ENCODE measurements at regions not wholly inside any gene's neighbourhood (a gene's known extent, or its start where the extent isn't known, plus 50 kb on each side); places are given as distances from the start of the nearest gene placed in this dataset.

DNA sequence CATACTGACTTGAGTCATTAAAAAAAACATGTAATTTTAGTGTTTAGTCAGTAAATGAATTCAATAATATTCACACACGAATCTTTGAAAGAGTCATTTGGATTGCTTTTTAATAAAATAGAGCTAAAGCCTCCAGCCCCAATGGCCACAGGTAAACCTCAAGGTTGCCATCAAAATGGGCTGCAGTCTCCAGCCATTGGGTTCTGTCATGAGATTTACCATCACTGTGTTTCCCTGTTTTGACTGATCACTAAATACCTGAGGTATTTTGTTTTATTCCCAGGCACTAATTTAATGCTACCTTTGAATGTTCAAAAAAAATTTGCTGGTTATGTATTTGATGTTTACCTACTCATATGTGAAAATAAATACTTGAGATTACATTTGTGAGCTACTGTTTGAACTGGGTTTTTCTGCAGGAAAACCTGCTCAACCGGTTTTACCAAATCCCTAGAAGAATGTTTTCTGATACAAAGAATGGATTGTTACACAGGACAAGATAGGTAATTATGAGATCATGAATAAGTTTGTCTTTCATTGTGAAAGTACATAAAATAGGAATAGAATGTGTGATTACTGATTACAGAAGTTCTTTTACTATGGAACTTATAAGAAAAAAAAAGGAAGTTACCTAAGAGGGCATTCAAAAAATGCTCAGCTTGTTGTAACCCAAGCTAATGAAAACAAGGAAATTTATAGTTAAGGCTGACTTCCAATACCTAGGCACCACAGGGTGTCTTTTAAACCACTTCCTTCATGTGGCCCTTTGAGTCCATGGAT is 391.3 kb downstream of the EFNB2 start:
- Histone ChIP-seq H4K20me1 (ENCODE audit: insufficient read depth, poor library complexity, severe bottlenecking) (no peaks in the 10 kb centered on the region), H3K4me3 (no peak overlapping the region), H3K36me3 (replicated peaks; ENCODE audit: insufficient read depth, low read depth) (no peaks in the 10 kb centered on the region), H3K27me3 (no peaks in the 10 kb centered on the region), H2AFZ (no peak overlapping the region), H3K4me1 (ENCODE audit: insufficient read depth) (peaks cover 20% of the 10 kb centered on the region), H3K27ac (peak overlapping the region; percentile 68), H3K9me3 (ENCODE audit: low read depth) (no peaks in the 10 kb centered on the region), H3K79me2 (no peaks in the 10 kb centered on the region), H3K4me2 (no peak overlapping the region), H3K9me2 (replicated peaks; ENCODE audit: insufficient read depth) (no peaks in the 10 kb centered on the region)
- no peak for TF ChIP-seq EZH2 (IDR thresholded peaks at IDR 0.05; ENCODE audit: borderline replicate concordance)
- TF ChIP-seq, protein P1, sequence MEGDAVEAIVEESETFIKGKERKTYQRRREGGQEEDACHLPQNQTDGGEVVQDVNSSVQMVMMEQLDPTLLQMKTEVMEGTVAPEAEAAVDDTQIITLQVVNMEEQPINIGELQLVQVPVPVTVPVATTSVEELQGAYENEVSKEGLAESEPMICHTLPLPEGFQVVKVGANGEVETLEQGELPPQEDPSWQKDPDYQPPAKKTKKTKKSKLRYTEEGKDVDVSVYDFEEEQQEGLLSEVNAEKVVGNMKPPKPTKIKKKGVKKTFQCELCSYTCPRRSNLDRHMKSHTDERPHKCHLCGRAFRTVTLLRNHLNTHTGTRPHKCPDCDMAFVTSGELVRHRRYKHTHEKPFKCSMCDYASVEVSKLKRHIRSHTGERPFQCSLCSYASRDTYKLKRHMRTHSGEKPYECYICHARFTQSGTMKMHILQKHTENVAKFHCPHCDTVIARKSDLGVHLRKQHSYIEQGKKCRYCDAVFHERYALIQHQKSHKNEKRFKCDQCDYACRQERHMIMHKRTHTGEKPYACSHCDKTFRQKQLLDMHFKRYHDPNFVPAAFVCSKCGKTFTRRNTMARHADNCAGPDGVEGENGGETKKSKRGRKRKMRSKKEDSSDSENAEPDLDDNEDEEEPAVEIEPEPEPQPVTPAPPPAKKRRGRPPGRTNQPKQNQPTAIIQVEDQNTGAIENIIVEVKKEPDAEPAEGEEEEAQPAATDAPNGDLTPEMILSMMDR (IDR thresholded peaks at IDR 0.05; ENCODE audit: poor library complexity), result no peak
- no peak for TF ChIP-seq EZH2phosphoT487 (IDR thresholded peaks at IDR 0.05; ENCODE audit: low read depth, severe bottlenecking, unreplicated experiment)
- WGBS (ENCODE audit: low lambda C conversion rate, missing lambda C conversion rate), result 42% methylated on average over 2 of the region's 2 CpGs
- peak; percentile 43 for DNase-seq (ENCODE audit: low spot score)

DNA sequence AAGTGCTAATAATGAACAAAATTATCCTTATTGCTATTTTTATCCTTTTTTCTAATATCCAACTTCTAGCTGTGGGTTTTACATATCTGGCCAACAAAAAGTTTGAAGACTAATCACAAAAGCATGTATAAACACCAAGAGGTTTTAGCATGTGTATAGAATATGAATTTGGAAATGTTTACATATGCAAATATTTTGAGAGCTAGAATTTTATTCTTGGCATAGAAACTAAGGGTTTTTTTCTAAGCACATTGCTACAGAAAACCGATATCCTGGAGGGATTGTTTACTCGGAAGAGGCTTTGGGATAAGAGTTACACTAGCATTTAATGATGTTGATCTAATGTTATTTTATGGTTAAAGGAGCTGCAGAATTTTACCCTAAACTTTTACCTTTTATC is 392.1 kb downstream of the EFNB2 start:
- peaks cover 20% of the 10 kb centered on the region for H3K4me1 ChIP-seq (ENCODE audit: insufficient read depth)
- H2AFZ ChIP-seq, result no peak overlapping the region
- DNase-seq (ENCODE audit: low spot score), result no peak
- no peaks in the 10 kb centered on the region for H3K79me2 ChIP-seq
- H3K9me2 ChIP-seq (replicated peaks; ENCODE audit: insufficient read depth), result no peaks in the 10 kb centered on the region
- 32% methylated on average over 2 of the region's 2 CpGs for WGBS (ENCODE audit: low lambda C conversion rate, missing lambda C conversion rate)
- no peak overlapping the region for H3K27ac ChIP-seq
- H3K4me3 ChIP-seq, result no peak overlapping the region
- no peaks in the 10 kb centered on the region for H3K9me3 ChIP-seq (ENCODE audit: low read depth)
- no peaks in the 10 kb centered on the region for H3K36me3 ChIP-seq (replicated peaks; ENCODE audit: insufficient read depth, low read depth)
- no peaks in the 10 kb centered on the region for H3K27me3 ChIP-seq
- TF ChIP-seq EZH2phosphoT487 (IDR thresholded peaks at IDR 0.05; ENCODE audit: low read depth, severe bottlenecking, unreplicated experiment), result no peak
- no peak overlapping the region for H3K4me2 ChIP-seq
- no peaks in the 10 kb centered on the region for H4K20me1 ChIP-seq (ENCODE audit: insufficient read depth, poor library complexity, severe bottlenecking)

DNA sequence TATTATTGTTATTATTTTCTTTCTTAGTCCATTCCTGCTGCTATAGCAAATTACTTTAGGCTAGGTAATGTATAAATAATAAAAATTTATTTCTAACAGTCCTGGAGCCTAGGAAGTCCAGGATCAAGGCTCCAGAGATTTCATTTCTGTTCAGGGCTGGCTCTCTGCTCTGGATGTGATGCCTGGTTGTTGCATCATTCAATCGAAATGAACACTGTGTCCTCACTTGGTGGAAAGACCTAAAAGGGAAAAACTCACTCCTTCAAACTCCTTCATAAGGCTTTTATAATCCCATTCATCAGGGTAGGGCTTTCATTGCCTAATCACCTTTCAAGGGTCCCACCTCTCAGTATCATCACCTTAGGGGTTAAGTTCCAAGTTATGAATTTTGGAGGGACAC is 395.0 kb downstream of the EFNB2 start:
- no peak for DNase-seq (ENCODE audit: low spot score)
- Histone ChIP-seq H4K20me1 (ENCODE audit: insufficient read depth, poor library complexity, severe bottlenecking) (no peaks in the 10 kb centered on the region), H3K27me3 (no peaks in the 10 kb centered on the region), H3K9me2 (replicated peaks; ENCODE audit: insufficient read depth) (no peaks in the 10 kb centered on the region), H3K36me3 (replicated peaks; ENCODE audit: insufficient read depth, low read depth) (no peaks in the 10 kb centered on the region), H2AFZ (no peak overlapping the region), H3K9me3 (ENCODE audit: low read depth) (no peaks in the 10 kb centered on the region), H3K4me3 (no peak overlapping the region), H3K27ac (no peak overlapping the region), H3K79me2 (no peaks in the 10 kb centered on the region), H3K4me2 (no peak overlapping the region), H3K4me1 (ENCODE audit: insufficient read depth) (peaks cover 11% of the 10 kb centered on the region)
- WGBS (ENCODE audit: low lambda C conversion rate, missing lambda C conversion rate), result 84% methylated on average over 1 of the region's 1 CpG
- TF ChIP-seq EZH2phosphoT487 (IDR thresholded peaks at IDR 0.05; ENCODE audit: low read depth, severe bottlenecking, unreplicated experiment) (no peak), EZH2 (IDR thresholded peaks at IDR 0.05; ENCODE audit: borderline replicate concordance) (no peak)
- TF ChIP-seq, protein P1 (IDR thresholded peaks at IDR 0.05; ENCODE audit: poor library complexity), result no peak

DNA sequence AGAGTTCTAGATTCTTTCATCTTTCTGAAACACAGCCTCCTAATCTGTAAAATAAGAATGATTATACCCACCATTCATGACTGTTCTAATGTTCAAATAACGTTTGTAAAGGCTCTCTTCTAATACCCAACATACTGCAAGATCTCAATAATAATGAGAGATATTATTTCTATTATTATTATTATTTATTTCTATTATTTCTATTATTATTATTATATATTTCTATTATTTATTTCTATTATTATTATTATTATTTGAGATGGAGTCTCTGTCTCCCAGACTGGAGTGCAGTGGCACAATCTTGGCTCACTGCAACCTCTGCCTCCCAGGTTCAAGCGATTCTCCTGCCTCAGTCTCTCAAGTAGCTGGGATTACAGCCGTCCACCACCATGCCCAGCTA is 395.5 kb downstream of the EFNB2 start:
- H3K4me1 ChIP-seq (ENCODE audit: insufficient read depth), result peaks cover 6% of the 10 kb centered on the region
- H3K27ac ChIP-seq, result no peak overlapping the region
- 86% methylated on average over 3 of the region's 3 CpGs for WGBS (ENCODE audit: low lambda C conversion rate, missing lambda C conversion rate)

More for the DNA sequence above, 395.5 kb downstream of the EFNB2 start:
- H3K4me3 ChIP-seq, result no peak overlapping the region
- H3K9me2 ChIP-seq (replicated peaks; ENCODE audit: insufficient read depth), result no peaks in the 10 kb centered on the region
- H3K27me3 ChIP-seq, result no peaks in the 10 kb centered on the region
- no peak for DNase-seq (ENCODE audit: low spot score)
- no peaks in the 10 kb centered on the region for H3K36me3 ChIP-seq (replicated peaks; ENCODE audit: insufficient read depth, low read depth)
- no peak for TF ChIP-seq EZH2 (IDR thresholded peaks at IDR 0.05; ENCODE audit: borderline replicate concordance)
- H4K20me1 ChIP-seq (ENCODE audit: insufficient read depth, poor library complexity, severe bottlenecking), result no peaks in the 10 kb centered on the region
- no peaks in the 10 kb centered on the region for H3K9me3 ChIP-seq (ENCODE audit: low read depth)
- H2AFZ ChIP-seq, result no peak overlapping the region
- no peaks in the 10 kb centered on the region for H3K79me2 ChIP-seq
- no peak overlapping the region for H3K4me2 ChIP-seq

Measured in hepatocyte (in vitro differentiated cells).